Heart left ventricle (tissue), 13 donors: ENCODE measurements at regions not wholly inside any gene's neighbourhood (a gene's known extent, or its start where the extent isn't known, plus 50 kb on each side); places are given as distances from the start of the nearest gene placed in this dataset.

ENCODE experiments used
- POLR2A ChIP-seq, 2 donors: fragments of 450-650 bp; IDR thresholded peaks; one replicate each; pipeline ENCODE4 v1.6.1; 2017; ENCODE audit warnings: antibody characterized with exemption in 2 of 2, mild to moderate bottlenecking in 2 of 2, moderate library complexity in 2 of 2
- TF ChIP-seq, protein P1 (sequence below), 12 donors: fragments of 200-600 bp; sonication (generic) in 4 of 12; IDR thresholded peaks; one replicate each; pipeline versions ENCODE4 v1.5.0 to v1.8.0; 2018 to 2022; ENCODE audit warnings: antibody characterized with exemption in 12 of 12, mild to moderate bottlenecking in 5 of 12
- donor health status: ischemic (EF 13 %, LVEDD 7.1; RV severe dilation, severe dysfunction).
- donor health status: DM: no; HTN: yes; CAD: no.
- donor health status: DM: no; HTN: no; CAD: no.
- donor health status: ischemic (EF 25% LVEDD 6.9; RV normal size, moderate dysfunction).
- donor health status: ischemic (EF 25% LVEDD 5.7; RV mildly dilated, moderate dysfunction).
- donor health status: ischemic (EF 35%, LVEDD 5.7; RV mildly dilated, moderate dysfunction).
- donor health status: nonischemic (EF 11% LVEDD 7.7; RV severe dilation, severe dysfunction).
- donor health status: DM: yes; HTN: yes; CAD: no.
- donor health status: PGD.
- donor health status: ischemic (EF 29% LVEDD 5.4; RV normal size, mild dysfunction).
- donor health status: nonischemic (EF 23%, LVEDD 6.1; RV moderate dilation, normal function).

DNA sequence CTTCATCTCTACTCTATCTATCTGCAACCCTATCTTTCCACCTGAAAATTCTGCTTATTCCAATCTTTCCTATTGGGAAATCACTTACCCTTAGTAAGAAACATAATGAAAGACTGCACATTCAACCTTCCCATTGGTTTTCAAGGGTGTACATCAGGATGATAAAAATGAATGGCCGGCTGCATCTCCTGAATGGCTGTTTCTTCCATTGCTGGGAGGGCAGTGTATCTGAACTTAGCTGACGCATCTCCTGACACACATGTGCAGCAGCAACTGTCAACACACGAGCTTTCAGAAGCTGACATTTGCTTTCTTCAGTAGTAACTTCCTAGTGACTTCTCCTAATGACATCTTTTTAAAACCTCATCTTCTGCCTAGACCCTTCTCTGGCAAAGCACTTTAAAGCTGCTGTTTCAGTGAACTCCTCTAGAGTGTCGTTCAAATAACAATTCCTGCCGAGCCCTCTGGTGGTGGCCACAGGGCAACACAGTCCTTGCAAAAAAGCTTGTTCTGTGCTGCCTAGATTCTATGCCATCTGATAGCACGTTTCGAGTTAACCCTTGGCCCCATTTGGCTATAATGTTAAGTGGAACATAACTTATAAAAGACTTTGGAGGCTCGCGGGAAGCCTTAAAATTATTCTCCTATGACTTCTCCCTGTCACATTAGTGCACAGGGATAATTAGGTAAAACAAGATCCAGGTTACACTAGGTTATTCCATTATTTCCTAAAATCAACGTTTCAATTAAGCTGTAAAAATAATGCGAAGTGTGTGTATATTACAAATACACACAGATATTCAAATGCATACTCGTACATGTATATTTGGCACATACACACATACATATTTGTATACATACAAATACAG is 2340.7 kb downstream of the PCDH7 start:
- TF ChIP-seq, protein P1, sequence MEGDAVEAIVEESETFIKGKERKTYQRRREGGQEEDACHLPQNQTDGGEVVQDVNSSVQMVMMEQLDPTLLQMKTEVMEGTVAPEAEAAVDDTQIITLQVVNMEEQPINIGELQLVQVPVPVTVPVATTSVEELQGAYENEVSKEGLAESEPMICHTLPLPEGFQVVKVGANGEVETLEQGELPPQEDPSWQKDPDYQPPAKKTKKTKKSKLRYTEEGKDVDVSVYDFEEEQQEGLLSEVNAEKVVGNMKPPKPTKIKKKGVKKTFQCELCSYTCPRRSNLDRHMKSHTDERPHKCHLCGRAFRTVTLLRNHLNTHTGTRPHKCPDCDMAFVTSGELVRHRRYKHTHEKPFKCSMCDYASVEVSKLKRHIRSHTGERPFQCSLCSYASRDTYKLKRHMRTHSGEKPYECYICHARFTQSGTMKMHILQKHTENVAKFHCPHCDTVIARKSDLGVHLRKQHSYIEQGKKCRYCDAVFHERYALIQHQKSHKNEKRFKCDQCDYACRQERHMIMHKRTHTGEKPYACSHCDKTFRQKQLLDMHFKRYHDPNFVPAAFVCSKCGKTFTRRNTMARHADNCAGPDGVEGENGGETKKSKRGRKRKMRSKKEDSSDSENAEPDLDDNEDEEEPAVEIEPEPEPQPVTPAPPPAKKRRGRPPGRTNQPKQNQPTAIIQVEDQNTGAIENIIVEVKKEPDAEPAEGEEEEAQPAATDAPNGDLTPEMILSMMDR (IDR thresholded peaks at IDR 0.05) = peak; percentile 21 to 55 (median 38)
- TF ChIP-seq POLR2A (IDR thresholded peaks at IDR 0.05) = no peak
